BJ (cell line): ENCODE measurements at regions not wholly inside any gene's neighbourhood (a gene's known extent, or its start where the extent isn't known, plus 50 kb on each side); places are given as distances from the start of the nearest gene placed in this dataset.

Experiments used
- CTCF ChIA-PET: fragments of 350-600 bp; formaldehyde crosslinking; extraction: SDS; loops from one replicate; lab custom pipeline; 2021; ENCODE audit warnings: antibody characterized with exemption, inconsistent platforms; lab: Yijun Ruan, JAX
- POLR2A ChIA-PET: fragments of 300-600 bp; sonication (Branson Sonifier 250); formaldehyde crosslinking; extraction: SDS; loops from one replicate; lab custom pipeline; 2021; ENCODE audit warnings: antibody characterized with exemption; lab: Charles Lee
- DNase-seq: peaks from one replicate; pipeline ENCODE4 v3.0.0-alpha.2; 2011; ENCODE audit warnings: low read depth
- H3K27me3 ChIP-seq: 2 replicates; pipeline ENCODE4 v1.6.0; 2011; ENCODE audit warnings: low read length; ENCODE audit not compliant: control insufficient read depth, insufficient read depth
- H3K36me3 ChIP-seq: 2 replicates; pipeline ENCODE4 v1.5.1; 2011; ENCODE audit warnings: low read length; ENCODE audit not compliant: control insufficient read depth, insufficient read depth
- H3K4me3 ChIP-seq: 2 replicates; pipeline ENCODE4 v1.5.1; 2011; ENCODE audit warnings: low read depth, mild to moderate bottlenecking, control low read depth, low read length
- CTCF ChIP-seq: IDR thresholded peaks from 2 replicates; pipeline ENCODE4 v1.5.1; 2011; ENCODE audit warnings: low read depth, mild to moderate bottlenecking, control low read depth, inconsistent platforms, low read length, moderate library complexity; ENCODE audit not compliant: insufficient read depth

GRCh38 chr11:70570693-70571395, 172.5 kb downstream of the CTTN start:
- Histone ChIP-seq H3K4me3 (no peak overlapping the region), H3K27me3 (no peaks in the 10 kb centered on the region), H3K36me3 (no peaks in the 10 kb centered on the region)
- POLR2A ChIA-PET, result no interaction called here
- DNase-seq, result no peak
- TF ChIP-seq CTCF, result no peak
- CTCF ChIA-PET, result no interaction called here

GRCh38 chr11:70572974-70573260, 174.6 kb downstream of the CTTN start:
- Histone ChIP-seq H3K4me3 (no peak overlapping the region), H3K27me3 (no peaks in the 10 kb centered on the region), H3K36me3 (no peaks in the 10 kb centered on the region)
- DNase-seq, result no peak
- TF ChIP-seq CTCF, result no peak
- ChIA-PET CTCF (no interaction called here), POLR2A (no interaction called here)

- no peak overlapping the region for H3K4me3 ChIP-seq
- no peak for DNase-seq
- POLR2A ChIA-PET, result no interaction called here
- no peak for TF ChIP-seq CTCF
- H3K36me3 ChIP-seq, result no peaks in the 10 kb centered on the region
- no peaks in the 10 kb centered on the region for H3K27me3 ChIP-seq
- CTCF ChIA-PET, result no interaction called here
Measured at GRCh38 chr11:70573701-70574151, 175.4 kb downstream of the CTTN start.

- Histone ChIP-seq H3K4me3 (no peak overlapping the region), H3K27me3 (no peaks in the 10 kb centered on the region), H3K36me3 (no peaks in the 10 kb centered on the region)
- no peak for DNase-seq
- no peak for TF ChIP-seq CTCF
- CTCF ChIA-PET, result interaction anchor here (0.7 kb wide), 1 partner anchor 54 kb away, joined by 3 read pairs; no protein-coding TSS in a partner anchor
- POLR2A ChIA-PET, result no interaction called here
Measured at GRCh38 chr11:70574725-70575347, 176.5 kb downstream of the CTTN start.

GRCh38 chr11:70575396-70576060, 177.2 kb downstream of the CTTN start:
- no peak for TF ChIP-seq CTCF
- CTCF ChIA-PET, result interaction anchor here (0.7 kb wide), 1 partner anchor 55 kb away, joined by 3 read pairs; no protein-coding TSS in a partner anchor

More at GRCh38 chr11:70575396-70576060, 177.2 kb downstream of the CTTN start:
- POLR2A ChIA-PET, result no interaction called here
- no peak for DNase-seq
- Histone ChIP-seq H3K36me3 (no peaks in the 10 kb centered on the region), H3K27me3 (no peaks in the 10 kb centered on the region), H3K4me3 (no peak overlapping the region)
